ENCODE measurements at regions not wholly inside any gene's neighbourhood (a gene's known extent, or its start where the extent isn't known, plus 50 kb on each side); places are given as distances from the start of the nearest gene placed in this dataset.

DNA sequence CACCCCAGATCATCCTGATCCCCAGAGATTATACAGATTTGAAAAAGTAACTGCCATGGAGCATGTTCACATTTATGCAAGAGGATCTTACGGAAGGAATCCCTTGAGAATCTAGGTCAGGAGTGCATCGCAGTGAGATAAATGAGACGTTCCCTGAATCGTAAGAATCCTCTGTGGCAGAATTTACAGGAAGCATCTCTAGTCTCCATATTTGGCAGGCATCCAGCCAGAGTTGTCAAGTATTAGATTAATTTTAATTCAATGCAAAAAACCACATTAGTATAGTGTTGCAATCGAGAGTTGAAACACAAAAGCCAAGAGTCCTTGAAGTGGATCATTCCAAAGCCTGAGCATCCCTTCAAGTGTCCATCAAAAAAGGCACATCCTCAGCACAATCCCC is 100.8 kb downstream of the RRAGC start:
- no peak overlapping the region for H2AFZ ChIP-seq (ENCODE audit: low read length)
- H3K4me1 Mint-ChIP-seq = peaks cover 0 to under 1% of the 10 kb centered on the region in 2 experiments; a peak in 2 of 4 replicates
- no peak overlapping the region for H4K5ac ChIP-seq (ENCODE audit: insufficient read length, low read depth, low read length)
- TF ChIP-seq, protein P1, sequence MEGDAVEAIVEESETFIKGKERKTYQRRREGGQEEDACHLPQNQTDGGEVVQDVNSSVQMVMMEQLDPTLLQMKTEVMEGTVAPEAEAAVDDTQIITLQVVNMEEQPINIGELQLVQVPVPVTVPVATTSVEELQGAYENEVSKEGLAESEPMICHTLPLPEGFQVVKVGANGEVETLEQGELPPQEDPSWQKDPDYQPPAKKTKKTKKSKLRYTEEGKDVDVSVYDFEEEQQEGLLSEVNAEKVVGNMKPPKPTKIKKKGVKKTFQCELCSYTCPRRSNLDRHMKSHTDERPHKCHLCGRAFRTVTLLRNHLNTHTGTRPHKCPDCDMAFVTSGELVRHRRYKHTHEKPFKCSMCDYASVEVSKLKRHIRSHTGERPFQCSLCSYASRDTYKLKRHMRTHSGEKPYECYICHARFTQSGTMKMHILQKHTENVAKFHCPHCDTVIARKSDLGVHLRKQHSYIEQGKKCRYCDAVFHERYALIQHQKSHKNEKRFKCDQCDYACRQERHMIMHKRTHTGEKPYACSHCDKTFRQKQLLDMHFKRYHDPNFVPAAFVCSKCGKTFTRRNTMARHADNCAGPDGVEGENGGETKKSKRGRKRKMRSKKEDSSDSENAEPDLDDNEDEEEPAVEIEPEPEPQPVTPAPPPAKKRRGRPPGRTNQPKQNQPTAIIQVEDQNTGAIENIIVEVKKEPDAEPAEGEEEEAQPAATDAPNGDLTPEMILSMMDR (conservative IDR thresholded peaks at IDR 0.05) = no peak
- H3K27me3 Mint-ChIP-seq (ENCODE audit: low read depth) = peaks cover 16% of the 10 kb centered on the region
- peaks cover 0 to 6% of the 10 kb centered on the region in 2 experiments; a peak in 1 of 5 replicates for H3K9me3 Mint-ChIP-seq
- no peak overlapping the region for H3K4me2 ChIP-seq (ENCODE audit: insufficient read depth, insufficient read length, low read length)
- no peaks in the 10 kb centered on the region for H3K4me1 ChIP-seq (ENCODE audit: insufficient read depth, low read length)
- no peak overlapping the region for H3K27ac Mint-ChIP-seq
- no peaks in the 10 kb centered on the region for H3K27me3 ChIP-seq (ENCODE audit: insufficient read depth, low read length)
- H3K9me3 ChIP-seq (ENCODE audit: control insufficient read depth, low read depth, low read length) = no peaks in the 10 kb centered on the region
- H2BK20ac ChIP-seq (ENCODE audit: low read depth, low read length, poor library complexity, severe bottlenecking) = no peak overlapping the region
- H2AK5ac ChIP-seq (ENCODE audit: insufficient read length, low read length) = no peak overlapping the region
- no peak overlapping the region for H3K4me3 Mint-ChIP-seq
- H4K8ac ChIP-seq (replicated peaks; ENCODE audit: insufficient read length, low read depth, low read length) = no peak overlapping the region
- H2BK15ac ChIP-seq (ENCODE audit: low read depth, low read length) = no peak overlapping the region
- no peak overlapping the region for H2BK120ac ChIP-seq (ENCODE audit: low read depth, low read length, poor library complexity, severe bottlenecking)
- no peak overlapping the region for H3K56ac ChIP-seq (ENCODE audit: insufficient read length, low read depth, low read length)
- H4K20me1 ChIP-seq (ENCODE audit: control insufficient read depth, insufficient read depth, insufficient read length) = no peaks in the 10 kb centered on the region
- no peak overlapping the region for H3K9ac ChIP-seq (ENCODE audit: extremely low read depth, insufficient read length, low read length)
- WGBS (ENCODE audit: extremely low coverage, insufficient read length, low lambda C conversion rate) = no CpG with 5 or more reads among the region's 5 CpGs
- no peaks in the 10 kb centered on the region; a peak in 3 of 7 replicates for H3K36me3 Mint-ChIP-seq (ENCODE audit: insufficient read depth in 1 of 3, low read depth in 3 of 3)
- H3K79me2 ChIP-seq (ENCODE audit: insufficient read depth, low read length) = no peaks in the 10 kb centered on the region
- H3K23me2 ChIP-seq (ENCODE audit: insufficient read length, low read depth, low read length, poor library complexity, severe bottlenecking) = no peaks in the 10 kb centered on the region
- no peaks in the 10 kb centered on the region for H3K79me1 ChIP-seq (ENCODE audit: insufficient read depth, low read depth, low read length, poor library complexity, severe bottlenecking)
- H4K91ac ChIP-seq (ENCODE audit: insufficient read length, low read depth, low read length) = no peak overlapping the region
- H3K23ac ChIP-seq (ENCODE audit: insufficient read length, low read depth, low read length) = no peak overlapping the region
- no peak overlapping the region for H3K27ac ChIP-seq (ENCODE audit: insufficient read length, low read depth, low read length)
- no peak for DNase-seq
- no peak overlapping the region for H3K14ac ChIP-seq (ENCODE audit: insufficient read depth, low read length)
- H3K4ac ChIP-seq (ENCODE audit: low read depth, low read length) = no peak overlapping the region
- H3T11ph ChIP-seq (ENCODE audit: low read length) = no peak overlapping the region
- no peak overlapping the region for H2BK5ac ChIP-seq (ENCODE audit: insufficient read length, low read length)
- H3K18ac ChIP-seq (ENCODE audit: insufficient read length, low read depth, low read length) = no peak overlapping the region
- H2BK12ac ChIP-seq (ENCODE audit: insufficient read length, low read depth, low read length) = no peak overlapping the region

Measured in H9 (cell line).